Activated CD4-positive, alpha-beta T cell treated with anti-CD3 and anti-CD28 coated beads for 48 hours (primary cell): ENCODE measurements at regions not wholly inside any gene's neighbourhood (a gene's known extent, or its start where the extent isn't known, plus 50 kb on each side); places are given as distances from the start of the nearest gene placed in this dataset.
"Not testable (repeated sequence)": the region's sequence is repeated elsewhere in the genome, so short reads cannot be mapped to it uniquely, and the experiment has no call there.

Source experiments
- DNase-seq: peaks from one replicate; pipeline ENCODE4 v3.0.0-alpha.2; 2020

DNA sequence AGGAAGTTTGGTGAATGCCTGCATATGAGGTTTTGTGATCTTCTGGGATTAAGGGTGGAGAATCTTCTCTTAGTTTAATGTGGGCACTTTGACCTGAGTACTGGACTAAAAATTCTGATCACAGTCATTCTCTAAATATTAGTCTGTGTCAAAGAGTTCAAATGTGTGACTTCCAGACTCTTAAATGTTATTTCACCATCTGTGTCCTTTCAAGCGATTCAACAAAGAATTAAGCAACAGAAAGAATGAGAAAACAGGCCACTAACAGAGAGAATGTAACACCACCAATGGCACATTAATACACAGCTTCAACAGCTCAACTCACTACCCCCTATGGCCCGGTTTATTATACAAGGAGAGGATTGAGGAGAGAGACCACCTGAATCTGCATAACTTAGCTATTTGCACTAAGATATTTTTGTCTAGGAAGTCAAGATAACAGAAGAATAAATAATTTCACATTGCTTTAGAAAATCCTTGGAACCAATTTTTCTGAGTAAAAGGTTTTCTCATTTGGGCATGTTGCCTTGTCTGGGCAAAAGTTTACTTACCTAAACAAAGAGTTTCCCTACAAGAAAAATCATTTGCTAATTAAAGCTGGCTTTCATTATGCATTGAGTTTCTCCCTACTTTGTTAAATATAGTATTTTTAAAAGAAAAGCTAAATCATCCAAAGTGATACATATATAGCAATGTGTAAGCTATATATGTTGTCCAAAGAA, 1313.7 kb downstream of the NCAM2 start:
- DNase-seq = no peak

DNA sequence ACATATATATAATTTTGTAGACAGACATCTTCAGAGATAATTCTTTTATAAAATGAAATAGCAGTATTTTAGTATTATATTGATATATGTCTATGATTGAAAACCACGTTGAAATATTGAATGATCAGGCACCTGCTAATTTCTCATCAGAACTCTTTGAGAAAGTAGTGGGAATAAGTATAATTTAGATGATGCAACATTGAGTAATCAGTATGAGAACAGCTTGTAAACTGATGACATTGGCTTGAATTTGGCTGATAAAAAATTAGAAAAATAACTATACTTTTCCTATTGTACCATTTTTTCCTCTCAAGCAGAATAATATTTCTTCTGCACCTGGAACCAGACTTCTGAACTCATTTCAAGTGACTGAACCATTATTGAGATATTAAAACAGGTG, 1316.8 kb downstream of the NCAM2 start:
- DNase-seq = no peak

DNA sequence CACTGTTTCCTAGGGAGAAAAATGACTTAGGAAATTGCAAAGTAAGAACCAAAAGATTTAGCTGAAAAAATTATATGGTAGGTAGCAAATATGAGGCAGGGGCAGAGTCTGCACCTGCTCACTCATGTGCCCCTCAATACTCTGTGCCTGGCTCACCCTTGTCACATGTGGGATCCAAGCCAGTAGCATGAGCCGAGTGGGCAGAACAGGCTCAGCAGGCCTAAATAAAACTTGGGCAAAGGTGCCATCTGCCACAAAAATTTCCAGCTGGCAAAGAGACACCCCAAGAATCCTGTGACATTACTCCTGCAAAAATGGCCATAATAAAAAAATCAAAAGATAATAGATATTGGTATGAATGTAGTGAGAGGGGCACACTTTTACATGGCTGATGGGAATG, 1321.2 kb downstream of the NCAM2 start:
- no peak for DNase-seq

DNA sequence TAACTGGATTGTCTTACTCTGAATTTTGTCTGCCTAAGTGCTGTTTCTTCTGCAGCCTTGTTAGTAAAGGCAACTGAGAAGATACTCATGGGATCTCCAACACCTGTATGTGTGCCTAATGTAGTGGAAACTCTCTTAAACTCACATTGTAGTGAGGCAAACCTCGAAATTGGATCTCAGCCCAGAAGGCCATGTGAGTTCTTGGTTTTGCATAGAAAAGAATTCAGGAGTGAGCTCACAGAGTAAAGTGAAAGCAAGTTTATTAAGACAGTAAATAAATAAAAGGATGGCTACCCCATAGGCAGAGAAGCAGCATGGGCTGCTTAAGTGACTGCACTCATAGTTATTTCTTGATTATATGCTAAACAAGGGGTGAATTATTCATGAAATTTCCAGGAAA, 1344.7 kb downstream of the NCAM2 start:
- DNase-seq = no peak

DNA sequence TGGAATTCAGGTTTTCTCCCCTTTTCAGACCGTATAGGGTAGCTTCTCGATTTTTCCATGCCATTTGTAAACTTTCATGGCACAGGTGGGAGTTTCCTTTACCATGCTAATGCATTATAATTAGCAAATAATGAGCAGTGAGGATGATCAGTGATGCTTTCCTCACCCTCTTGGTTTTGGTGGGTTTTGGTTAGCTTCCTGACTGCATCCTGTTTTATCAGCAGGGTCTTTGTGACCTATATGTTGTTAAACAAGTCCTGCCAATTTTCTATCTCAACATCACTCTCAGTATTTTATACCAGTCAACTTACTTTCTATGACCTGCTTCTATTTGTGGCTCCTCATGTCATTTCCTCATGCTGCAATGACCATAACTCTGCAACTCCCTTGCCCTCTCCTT, 1345.1 kb downstream of the NCAM2 start:
- DNase-seq = no peak

DNA sequence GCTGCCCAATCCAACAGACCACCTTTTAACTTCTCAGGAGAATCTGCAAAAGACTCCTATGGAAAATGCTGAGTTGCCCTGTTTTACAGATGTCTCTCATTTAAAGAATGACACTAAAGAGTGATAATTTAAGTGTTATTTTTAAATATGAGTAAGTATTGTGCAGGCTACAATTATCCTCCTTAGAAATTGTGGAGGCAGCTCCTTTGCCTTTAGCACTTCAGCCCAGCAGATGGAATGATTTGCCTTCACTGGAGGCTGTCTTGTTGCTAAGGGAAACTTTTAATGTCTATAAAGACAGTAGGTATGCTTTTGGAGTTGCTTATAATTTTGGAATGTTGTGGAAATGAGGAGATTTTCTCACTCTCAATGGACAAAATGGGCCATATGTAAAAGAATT, 1345.5 kb downstream of the NCAM2 start:
- no peak for DNase-seq

DNA sequence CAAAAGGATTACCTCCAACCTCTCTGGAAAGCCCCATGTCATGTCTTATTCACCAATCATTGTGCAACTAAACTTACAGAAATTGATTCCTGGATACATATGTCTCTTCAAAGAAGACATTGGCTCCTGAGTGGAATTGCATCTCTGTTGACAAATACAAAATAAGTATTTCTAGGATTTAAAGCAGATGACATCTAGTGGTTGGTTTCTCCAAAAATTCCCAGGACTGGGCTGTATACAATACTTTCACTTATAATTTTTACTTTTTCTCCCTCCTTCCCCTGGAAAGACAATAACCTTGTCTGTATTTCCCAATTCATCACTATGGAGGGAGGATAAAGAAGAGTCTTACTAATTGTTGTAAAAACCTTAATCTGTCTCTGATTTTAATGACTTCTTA, 1347.4 kb downstream of the NCAM2 start:
- no peak for DNase-seq

DNA sequence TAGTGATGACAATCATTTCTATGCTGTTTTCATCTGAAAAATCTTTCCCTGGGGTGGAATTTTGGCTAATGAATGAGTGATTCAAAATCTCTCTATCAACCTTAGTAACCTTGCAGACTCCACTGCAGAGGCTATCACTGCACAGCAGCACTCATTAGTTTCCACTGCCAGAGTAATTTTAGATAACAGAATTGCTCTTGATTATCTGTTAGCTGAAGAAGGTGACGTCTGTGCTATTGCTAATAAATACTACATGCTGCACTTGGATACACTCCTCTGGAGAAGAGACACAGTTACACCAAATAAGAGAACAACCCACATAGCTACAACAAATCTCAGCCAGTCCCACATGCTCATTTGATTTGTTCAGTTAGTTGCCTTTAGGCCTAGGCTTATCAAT, 1348.4 kb downstream of the NCAM2 start:
- DNase-seq = no peak

DNA sequence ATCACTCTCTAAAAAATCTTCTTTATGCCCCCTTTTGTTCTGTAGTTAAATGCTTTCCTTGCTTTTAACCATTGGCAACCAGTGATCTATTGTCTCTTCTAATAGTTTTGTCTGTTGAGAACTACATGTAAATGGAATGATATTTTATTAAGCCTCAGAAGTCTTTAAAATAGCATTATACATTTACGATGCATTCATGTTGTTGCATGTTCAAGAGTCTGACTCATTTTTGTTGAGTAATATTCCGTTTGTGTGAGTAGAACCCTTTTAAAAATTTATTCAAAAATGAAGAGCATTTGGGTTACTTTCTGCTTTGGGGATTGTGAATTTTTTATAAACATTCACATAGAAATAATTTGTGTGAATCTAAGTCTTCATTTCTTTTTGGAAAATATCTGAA, 1352.9 kb downstream of the NCAM2 start:
- no peak for DNase-seq

DNA sequence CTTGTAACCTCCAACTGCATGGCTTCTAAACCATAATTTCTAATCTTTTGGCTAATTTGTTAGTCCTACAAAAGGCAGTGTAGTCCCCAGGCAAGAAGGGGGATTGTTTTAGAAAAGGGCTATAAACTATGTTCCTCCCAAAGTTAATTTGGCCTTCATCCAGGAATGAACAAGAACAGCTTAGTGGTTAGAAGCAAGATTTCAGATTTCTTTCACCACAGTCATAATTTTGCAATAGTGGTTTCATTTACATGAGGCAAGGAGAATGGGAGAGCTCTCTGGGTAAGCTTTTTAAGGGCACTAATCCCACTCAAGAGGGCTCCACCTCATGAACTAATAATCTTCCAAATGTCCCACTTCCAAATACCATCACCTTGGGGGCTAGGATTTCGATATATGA, 1353.9 kb downstream of the NCAM2 start:
- no peak for DNase-seq

DNA sequence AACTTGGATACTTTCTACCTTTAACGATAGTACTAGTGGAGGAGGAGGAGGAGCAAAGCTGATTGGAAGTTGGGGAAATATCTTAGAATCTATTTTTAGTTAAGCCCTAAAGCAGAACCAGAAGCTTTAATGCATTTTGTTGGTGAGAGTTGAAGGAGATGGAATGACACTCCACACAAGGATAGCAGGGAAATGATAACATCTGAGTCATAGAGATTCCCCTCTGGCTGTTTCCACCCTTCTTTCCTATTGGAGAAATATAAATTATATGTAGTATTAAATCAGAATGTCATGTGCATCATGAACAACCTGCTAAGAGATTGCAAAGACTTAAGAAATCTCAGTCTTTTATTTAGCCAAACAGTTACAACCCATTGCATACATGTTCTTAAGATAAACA, 1357.7 kb downstream of the NCAM2 start:
- DNase-seq = no peak

DNA sequence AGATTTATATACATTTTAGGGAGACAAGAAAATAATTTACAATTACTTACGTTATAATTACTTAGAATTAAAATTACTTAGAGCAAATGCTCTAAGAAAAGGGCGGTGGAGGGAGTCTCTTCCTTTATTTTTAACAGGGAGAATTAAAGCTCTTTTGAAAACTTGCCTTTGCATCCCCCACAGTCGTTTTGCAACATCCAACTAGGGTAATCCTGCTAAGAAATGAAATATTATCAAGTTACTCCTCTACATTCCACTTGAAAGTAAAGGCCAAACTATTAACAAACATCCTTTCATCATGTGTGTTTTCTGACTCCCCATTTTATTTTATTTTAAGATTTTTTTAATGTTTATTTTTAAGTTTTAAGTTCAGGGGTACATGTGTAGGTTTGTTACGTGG, 1358.5 kb downstream of the NCAM2 start:
- DNase-seq = no peak

DNA sequence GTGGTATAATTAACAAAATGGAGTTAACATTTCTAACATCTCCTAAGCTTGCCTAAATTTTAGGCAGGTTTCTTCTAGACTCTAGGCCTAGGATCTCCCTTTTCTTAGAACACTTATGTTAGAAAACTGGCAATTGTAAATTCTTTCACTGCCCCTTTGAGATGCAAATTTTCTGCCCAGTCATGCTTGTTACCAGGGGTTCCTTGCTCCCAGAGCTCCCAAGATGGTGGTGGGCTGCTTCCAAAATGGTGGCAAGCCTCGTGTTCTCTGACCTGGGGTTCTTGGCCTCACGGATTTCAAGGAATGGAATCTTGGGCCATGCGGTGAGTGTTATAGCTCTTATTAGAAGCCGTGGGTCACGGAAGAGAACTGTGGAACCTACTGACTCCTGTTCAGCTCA, 1361.4 kb downstream of the NCAM2 start:
- DNase-seq = not testable (repeated sequence)

DNA sequence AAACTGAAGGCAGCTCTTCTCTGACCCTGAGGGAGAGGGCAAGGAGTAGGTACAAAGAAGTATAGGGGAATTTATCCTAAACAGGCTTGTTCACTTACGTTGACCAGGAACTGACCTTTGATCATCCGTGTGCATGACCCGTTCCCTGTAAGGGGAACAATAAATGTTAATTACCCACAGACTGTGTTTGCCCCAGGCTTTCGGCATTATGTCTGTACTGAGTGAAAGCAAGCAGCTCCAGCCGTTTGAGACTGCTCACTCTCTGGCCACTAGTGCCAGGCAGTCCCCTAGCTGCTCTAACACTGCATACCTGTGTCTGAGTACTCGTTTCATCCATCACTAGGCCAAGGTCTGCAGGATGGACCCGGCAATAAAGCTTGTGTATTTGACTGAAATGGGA, 1365.3 kb downstream of the NCAM2 start:
- no peak for DNase-seq

DNA sequence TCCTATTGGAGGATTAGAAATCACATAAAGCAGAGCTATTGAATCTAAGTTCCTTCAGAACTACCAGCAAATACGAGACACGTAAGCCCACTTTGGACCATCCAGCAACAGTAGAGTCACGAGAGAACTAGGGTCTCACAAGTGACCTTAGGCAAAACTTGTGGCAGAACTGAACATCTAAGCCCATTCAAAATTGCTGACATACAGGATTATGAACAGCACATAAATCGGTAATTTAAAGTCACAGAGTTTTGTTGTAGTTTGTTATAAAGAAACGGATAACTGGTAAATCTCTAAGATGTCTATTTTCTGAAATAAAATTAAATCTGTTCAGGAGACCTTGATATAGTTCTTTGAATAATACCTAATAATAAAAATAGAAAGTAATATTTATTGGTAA, 1366.0 kb downstream of the NCAM2 start:
- no peak for DNase-seq

DNA sequence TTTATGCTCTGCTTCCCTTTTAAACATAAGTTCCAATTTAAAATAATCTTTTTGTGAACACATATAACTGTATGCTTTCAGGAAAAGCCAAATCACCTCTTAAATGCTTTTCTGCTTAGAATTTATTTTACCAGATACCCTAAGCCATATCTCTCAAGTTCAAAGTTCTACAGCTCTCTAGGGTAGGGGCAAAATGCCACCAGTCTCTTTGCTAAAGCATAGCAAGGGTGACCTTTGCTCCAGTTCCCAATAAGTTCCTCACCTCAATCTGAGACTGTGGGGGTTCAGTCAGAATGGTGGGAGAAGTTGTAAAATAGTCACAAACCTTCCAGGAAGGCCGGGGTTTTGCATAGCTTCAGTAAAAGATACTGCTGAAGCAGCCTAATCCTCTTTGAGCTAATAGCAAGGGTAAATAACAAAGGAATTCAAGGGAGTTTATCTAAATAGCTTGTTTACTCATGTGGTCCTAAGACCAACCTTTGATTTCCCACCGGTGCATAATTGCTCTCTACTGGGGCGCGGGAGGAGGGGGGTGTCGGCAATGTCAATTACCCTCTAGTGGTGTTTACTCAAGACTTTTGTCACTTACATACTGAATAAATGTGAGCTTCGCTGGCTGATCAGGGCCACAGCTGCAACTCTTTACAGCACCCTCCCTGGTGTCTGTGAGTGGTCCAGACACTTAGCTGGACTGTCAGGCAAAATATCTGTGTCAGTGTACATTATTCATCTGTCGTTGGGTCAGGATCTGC, 1376.2 kb downstream of the NCAM2 start:
- DNase-seq = no peak

DNA sequence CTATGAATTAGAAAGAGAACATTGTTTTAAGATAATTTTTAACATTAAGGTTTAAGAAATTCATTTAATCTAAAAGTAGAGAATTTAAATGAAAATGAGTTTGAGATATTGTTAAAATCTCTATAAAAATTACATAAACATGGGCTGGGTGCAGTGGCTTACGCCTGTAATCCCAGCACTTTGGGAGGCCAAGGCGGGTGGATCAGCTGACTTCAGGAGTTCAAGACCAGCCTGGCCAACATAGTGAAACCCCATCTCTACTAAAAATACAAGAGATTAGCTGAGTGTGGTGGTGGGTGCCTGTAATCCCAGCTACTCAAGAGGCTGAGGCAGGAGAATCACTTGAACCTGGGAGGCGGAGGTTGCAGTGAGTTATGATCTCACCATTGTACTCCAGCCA, 1379.6 kb downstream of the NCAM2 start:
- DNase-seq = not testable (repeated sequence)

DNA sequence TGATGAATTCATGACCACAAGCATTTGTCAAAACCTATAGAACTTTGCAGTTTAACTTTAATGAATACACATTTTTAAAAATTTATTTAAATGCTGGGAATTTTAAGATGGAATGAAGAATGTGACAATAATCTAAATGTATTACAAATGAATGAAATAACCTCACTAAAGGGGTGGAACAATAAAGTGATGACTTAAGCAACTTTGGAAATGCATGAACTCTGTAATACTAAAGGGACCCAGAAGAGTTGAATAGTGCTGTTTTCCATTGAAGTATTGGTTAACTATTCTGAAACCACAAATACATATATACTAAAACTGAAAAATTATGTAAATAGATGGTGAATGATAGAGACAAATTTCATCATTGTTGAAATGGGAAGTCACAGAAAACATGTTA, 1395.1 kb downstream of the NCAM2 start:
- no peak for DNase-seq

DNA sequence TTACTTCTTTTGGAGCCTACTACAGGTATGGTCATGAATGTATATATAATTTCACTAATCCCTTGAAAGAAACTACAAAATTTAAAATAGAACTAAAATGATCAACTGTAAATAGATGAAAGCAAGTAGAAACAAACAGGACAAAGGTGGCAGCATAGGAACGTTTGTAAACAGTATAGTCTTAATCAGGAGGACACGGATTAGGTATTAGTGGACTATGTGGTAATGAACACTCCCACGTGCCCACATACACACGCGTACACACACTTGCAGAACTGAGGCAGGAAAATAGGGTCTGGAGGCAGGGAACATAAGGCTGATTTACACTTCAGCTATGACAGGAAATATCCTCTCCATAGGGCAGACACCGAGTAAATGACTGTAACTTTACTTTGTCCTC, 1397.8 kb downstream of the NCAM2 start:
- no peak for DNase-seq

DNA sequence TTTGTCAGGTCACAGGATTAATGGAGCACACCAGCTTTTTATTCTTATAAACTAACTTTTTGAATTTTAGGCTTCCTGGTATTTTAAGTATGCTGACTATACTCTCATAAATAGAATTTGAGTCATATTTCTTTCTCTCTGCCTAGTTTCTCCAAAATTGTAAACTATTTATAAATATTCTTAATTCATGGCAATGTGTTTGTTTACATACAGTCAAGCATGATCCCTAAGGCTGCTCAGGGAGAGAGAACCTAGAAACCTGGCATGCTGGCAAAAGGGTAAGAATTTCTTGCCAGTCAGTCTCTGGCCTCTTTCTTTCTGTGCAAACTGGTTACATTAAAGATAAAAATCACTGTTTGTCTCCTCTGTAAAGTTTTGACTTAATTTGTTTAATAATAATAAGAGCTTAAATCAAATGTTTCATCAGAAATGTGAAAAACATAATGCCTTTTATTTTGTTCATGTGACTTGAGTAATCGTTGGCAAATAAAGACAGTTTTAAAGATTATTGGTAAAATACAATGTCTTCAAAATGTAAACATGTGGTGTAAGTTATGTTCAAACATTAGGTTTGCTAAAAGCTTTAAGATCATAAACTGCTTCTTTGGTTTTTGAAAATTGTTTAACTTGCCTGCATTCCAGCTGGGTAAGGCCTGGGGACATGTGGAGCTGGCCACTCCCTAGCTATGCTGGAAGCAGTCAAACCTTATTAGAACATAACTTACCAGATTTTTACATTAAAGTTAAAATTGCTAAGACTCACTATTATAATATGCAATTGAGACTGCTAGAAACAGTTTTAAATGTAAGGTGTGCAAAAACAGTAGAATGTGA, 1401.7 kb downstream of the NCAM2 start:
- no peak for DNase-seq

DNA sequence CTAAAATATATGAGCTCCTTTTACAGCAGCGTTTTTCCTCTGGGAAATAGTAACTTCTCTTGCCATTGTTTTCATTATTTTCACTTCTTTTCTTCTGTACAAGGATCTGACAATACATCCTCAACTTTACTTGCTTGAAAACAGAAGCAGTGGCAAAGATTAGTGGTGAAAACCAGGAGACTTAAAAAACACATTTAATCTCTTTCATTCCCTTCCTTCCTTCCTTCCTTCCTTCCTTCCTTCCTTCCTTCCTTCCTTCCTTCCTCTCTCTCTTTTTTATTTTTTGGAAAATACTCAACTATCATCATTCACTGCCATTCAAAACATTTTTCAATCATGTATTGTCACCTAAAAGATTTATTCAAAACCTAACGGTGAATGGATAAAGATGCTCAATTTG, 1411.4 kb downstream of the NCAM2 start:
- DNase-seq = no peak

DNA sequence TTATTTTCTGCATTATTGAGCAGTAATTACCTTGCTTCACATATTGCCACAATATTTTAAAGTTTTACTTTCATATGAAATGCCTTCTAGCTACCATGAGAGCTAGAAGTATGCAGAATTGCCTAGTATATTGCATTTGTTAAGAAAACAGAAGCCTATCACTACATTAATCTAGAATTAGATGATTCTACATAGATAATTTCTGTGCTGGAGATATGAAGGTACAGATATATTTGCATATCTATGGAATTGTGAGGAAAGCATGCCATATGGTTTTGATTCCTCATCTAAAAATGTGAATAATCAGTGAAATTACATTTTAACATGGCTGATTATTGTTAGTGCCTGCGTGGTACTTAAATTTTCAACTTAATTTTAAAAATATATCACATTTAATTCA, 1418.3 kb downstream of the NCAM2 start:
- DNase-seq = no peak

DNA sequence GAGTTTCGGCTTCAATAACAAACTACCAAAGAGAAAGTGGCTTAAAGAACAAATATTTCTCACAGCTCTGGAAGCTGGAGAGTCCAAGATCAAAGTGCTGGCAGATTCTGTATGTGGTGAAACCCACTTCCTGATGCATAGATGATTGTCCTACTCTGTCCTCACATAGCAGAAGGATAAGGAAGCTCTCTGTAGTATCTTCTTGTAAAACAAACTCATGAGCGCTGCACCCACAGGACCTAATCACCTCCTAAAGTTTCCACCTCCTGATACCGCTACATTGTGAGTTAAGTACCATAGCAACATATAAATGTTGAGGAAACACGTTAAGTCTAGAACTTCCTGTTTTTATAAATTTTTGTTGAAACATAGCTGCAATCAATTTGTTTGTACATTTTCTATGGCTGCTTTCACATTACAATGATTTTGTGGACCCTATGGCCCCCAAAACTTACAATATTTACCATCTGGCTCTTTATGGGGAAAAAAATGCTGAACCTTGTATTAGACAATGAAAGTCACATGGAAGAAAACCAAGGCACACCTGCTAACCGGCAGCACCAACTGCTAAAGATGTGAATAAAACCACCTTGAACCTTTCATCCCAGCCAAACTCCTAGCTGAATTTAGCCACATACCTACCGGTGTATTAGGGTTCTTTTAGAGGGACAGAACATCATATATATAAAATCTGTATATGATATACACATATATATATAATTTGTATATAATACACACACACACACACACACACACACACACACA, 1423.4 kb downstream of the NCAM2 start:
- DNase-seq = no peak
